K562 (cell line): ENCODE measurements at regions not wholly inside any gene's neighbourhood (a gene's known extent, or its start where the extent isn't known, plus 50 kb on each side); places are given as distances from the start of the nearest gene placed in this dataset.

Experiments used
- ATAC-seq: fragments of 200-7000 bp; cut with Tn5 transposase; 3 replicates; pipeline ENCODE4 v1.9.1; 2020; ENCODE audit warnings: moderate library complexity
- BruUV-seq: library from RNA; stranded (reverse); fragments of 400-500 nt; replicated peaks from 2 replicates; lab custom pipeline; 2021; lab: Mats Ljungman, UMichigan
- CTCF ChIA-PET: fragments of 300-600 bp; formaldehyde crosslinking; extraction: SDS; loops from one replicate; lab custom pipeline; 2021; ENCODE audit warnings: low intra/inter-chr PET ratio; lab: Yijun Ruan, JAX
- POLR2A ChIA-PET: fragments of 300-600, 350-650 bp; sonication (Branson Sonifier 250); formaldehyde crosslinking; extraction: SDS; loops from one replicate; lab custom pipeline; 2021; ENCODE audit warnings: antibody characterized with exemption, inconsistent platforms; lab: Yijun Ruan, JAX
- DNase-seq, 4 experiments: peaks; one replicate each; pipeline versions ENCODE4 v3.0.0 to v3.0.0-alpha.2; 2011 to 2018; ENCODE audit warnings: low spot score in 3 of 4, mixed read lengths in 3 of 4; ENCODE audit errors: extremely low read depth in 1 of 4
- FAIRE-seq: peaks from 2 replicates; lab custom pipeline; 2011; peaks lifted over from hg19 to GRCh38; lab: Jason Lieb, UNC
- H2AFZ ChIP-seq: 2 replicates; pipeline ENCODE4 v1.6.0; 2011; ENCODE audit warnings: low read depth, low read length, control low read depth, inconsistent platforms
- H3K27ac ChIP-seq: fragments of 200-600 bp; 3 replicates; pipeline ENCODE4 v1.8.0; 2011; ENCODE audit warnings: low read depth, mild to moderate bottlenecking, control low read depth, inconsistent platforms, low read length, moderate library complexity, mixed read lengths; ENCODE audit errors: extremely low read depth
- H3K27me3 ChIP-seq, 2 experiments: fragments of 300-600 bp in 1 of 2; 2 replicates in 1 of 2; 3 replicates in 1 of 2; pipeline versions ENCODE4 v1.6.0 to v1.8.0; 2011; ENCODE audit warnings: inconsistent platforms in 2 of 2, low read length in 2 of 2, mild to moderate bottlenecking in 1 of 2, mixed read lengths in 1 of 2, moderate library complexity in 1 of 2; ENCODE audit not compliant: control insufficient read depth in 2 of 2, insufficient read depth in 2 of 2
- H3K36me3 ChIP-seq: fragments of 300-600 bp; 3 replicates; pipeline ENCODE4 v1.8.0; 2011; ENCODE audit warnings: mild to moderate bottlenecking, low read length, inconsistent platforms; ENCODE audit not compliant: control insufficient read depth, insufficient read depth
- H3K4me1 ChIP-seq, 2 experiments: fragments of 200-600 bp in 1 of 2; replicated peaks in 1 of 2; 2 replicates in 1 of 2; 3 replicates in 1 of 2; pipeline versions ENCODE4 v1.5.1 to v1.8.0; 2011; ENCODE audit warnings: inconsistent platforms in 2 of 2, low read length in 2 of 2, mild to moderate bottlenecking in 1 of 2, mixed read lengths in 1 of 2, moderate library complexity in 1 of 2; ENCODE audit not compliant: control insufficient read depth in 2 of 2, insufficient read depth in 2 of 2
- H3K4me2 ChIP-seq: 2 replicates; pipeline ENCODE4 v1.6.1; 2011; ENCODE audit warnings: low read length, control low read depth, inconsistent platforms, mixed read lengths; ENCODE audit not compliant: insufficient read depth
- H3K4me3 ChIP-seq: fragments of 200-600 bp; sonication (generic), shearing (Covaris generic); 2 replicates; pipeline ENCODE4 v1.5.1; 2016; ENCODE audit warnings: control low read depth, inconsistent platforms
- H3K79me2 ChIP-seq: fragments of 200-600 bp; 3 replicates; pipeline ENCODE4 v1.8.0; 2011; ENCODE audit warnings: low read length, inconsistent platforms; ENCODE audit not compliant: control insufficient read depth, insufficient read depth
- H3K9ac ChIP-seq, 2 experiments: 2 replicates each; pipeline versions ENCODE4 v1.6.0 to v1.6.1; 2011; ENCODE audit warnings: low read depth in 2 of 2, low read length in 2 of 2, control low read depth in 1 of 2, inconsistent platforms in 1 of 2, mild to moderate bottlenecking in 1 of 2, mixed read lengths in 1 of 2; ENCODE audit not compliant: insufficient read depth in 1 of 2
- H3K9me1 ChIP-seq: one replicate; pipeline ENCODE4 v1.6.0; 2011; ENCODE audit warnings: inconsistent platforms, mild to moderate bottlenecking, low read length, moderate library complexity; ENCODE audit not compliant: control insufficient read depth, insufficient read depth
- H3K9me3 ChIP-seq: replicated peaks from 2 replicates; pipeline ENCODE4 v1.5.1; 2011; ENCODE audit warnings: low read depth, low read length, inconsistent platforms; ENCODE audit not compliant: control insufficient read depth, insufficient read depth
- H4K20me1 ChIP-seq: replicated peaks from 2 replicates; pipeline ENCODE4 v1.6.1; 2011; ENCODE audit warnings: low read length, inconsistent platforms, mixed read lengths; ENCODE audit not compliant: control insufficient read depth, insufficient read depth
- CBFB ChIP-seq: sonication (generic); formaldehyde crosslinking; IDR thresholded peaks from 2 replicates; pipeline ENCODE4 v1.4.0; 2020; ENCODE audit warnings: mild to moderate bottlenecking, missing genetic modification reagents
- CTCFL ChIP-seq: IDR thresholded peaks from 2 replicates; pipeline ENCODE4 v1.6.1; 2011; ENCODE audit warnings: borderline replicate concordance, low read depth, mild to moderate bottlenecking, moderate library complexity, low read length; ENCODE audit not compliant: insufficient read depth, poor library complexity, severe bottlenecking
- E2F8 ChIP-seq: fragments of 450-650 bp; IDR thresholded peaks from 2 replicates; pipeline ENCODE4 v1.7.1; 2018; ENCODE audit warnings: mild to moderate bottlenecking, low read depth; ENCODE audit not compliant: partially characterized antibody
- EP300 ChIP-seq: IDR thresholded peaks from 2 replicates; pipeline ENCODE4 v1.6.1; 2012; ENCODE audit warnings: low read length, improper control_type of control experiment
- FOXK1 ChIP-seq: sonication (generic); formaldehyde crosslinking; IDR thresholded peaks from 2 replicates; pipeline ENCODE4 v1.8.0; 2022; ENCODE audit warnings: missing genetic modification reagents, mild to moderate bottlenecking, borderline replicate concordance
- KLF16 ChIP-seq: IDR thresholded peaks from 2 replicates; pipeline ENCODE4 v1.6.1; 2016; ENCODE audit warnings: antibody characterized with exemption
- LARP7 ChIP-seq: fragments of 450-650 bp; IDR thresholded peaks from 2 replicates; pipeline ENCODE4 v1.6.1; 2016
- MTF1 ChIP-seq: fragments of 250-450 bp; sonication (Bioruptor Pico); IDR thresholded peaks from 2 replicates; pipeline ENCODE4 v1.9.0; 2021; ENCODE audit warnings: moderate library complexity, mild to moderate bottlenecking, inconsistent platforms, borderline replicate concordance
- NR0B1 ChIP-seq: fragments of 450-650 bp; IDR thresholded peaks from one replicate; pipeline ENCODE4 v1.6.1; 2018; ENCODE audit warnings: mild to moderate bottlenecking, moderate library complexity; ENCODE audit not compliant: partially characterized antibody
- SAFB ChIP-seq: fragments of 200-400 bp; formaldehyde crosslinking; IDR thresholded peaks from 2 replicates; pipeline ENCODE4 v1.6.1; 2017; ENCODE audit warnings: low read depth, low read length, borderline replicate concordance
- THRAP3 ChIP-seq: fragments of 450-650 bp; IDR thresholded peaks from 2 replicates; pipeline ENCODE4 v1.6.1; 2016; ENCODE audit warnings: mild to moderate bottlenecking, inconsistent platforms, borderline replicate concordance
- ZNF146 ChIP-seq: IDR thresholded peaks from one replicate; pipeline ENCODE4 v1.6.1; 2018; ENCODE audit warnings: missing compliant biosample characterization; ENCODE audit not compliant: unreplicated experiment
- ZNF253 ChIP-seq: fragments of 250-450 bp; sonication (Bioruptor Pico); conservative IDR thresholded peaks from 2 replicates; pipeline ENCODE4 v1.6.1; 2021; ENCODE audit warnings: mild to moderate bottlenecking
- ZNF511 ChIP-seq: sonication (generic); formaldehyde crosslinking; IDR thresholded peaks from 2 replicates; pipeline ENCODE4 v1.8.0; 2022; ENCODE audit warnings: mild to moderate bottlenecking, missing genetic modification reagents
- WGBS: fragments of 100-300 bp; shearing (Covaris generic); methylation state at CpG from one replicate; pipeline ENCODE4 v1.1.6; 2016; ENCODE audit warnings: low coverage, mixed read lengths; ENCODE audit not compliant: insufficient coverage; ENCODE audit errors: missing lambda C conversion rate; 5-methylcytosine and 5-hydroxymethylcytosine counted together
- in situ Hi-C: fragments of 300-500 bp; cut with MboI; formaldehyde crosslinking; loops from 4 replicates; pipeline ENCODE4 v1.15.0; 2018; ENCODE audit warnings: inconsistent platforms, mixed read lengths
- intact Hi-C: fragments of 100-400 bp; cut with micrococcal nuclease; formaldehyde crosslinking; loops from 2 replicates; pipeline ENCODE4 v1.14.2; 2022

- DNase-seq = peak in 2 of 4 experiments; percentile 43 to 54
- 51% methylated on average over 5 of the region's 5 CpGs for WGBS
- H3K4me3 ChIP-seq = no peak overlapping the region
- H3K9me1 ChIP-seq = no peaks in the 10 kb centered on the region
- H3K27ac ChIP-seq = peak overlapping the region; percentile 35; the same call in 2 of the 3 replicates
- no peaks in the 10 kb centered on the region for H3K36me3 ChIP-seq
- POLR2A ChIA-PET = interaction anchor here (1.1 to 1.7 kb wide), 3 partner anchors 10 to 107 kb away, joined by 5 to 6 read pairs (median 6); no protein-coding TSS in a partner anchor
- no TSS peak for BruUV-seq
- H3K9me3 ChIP-seq = no peaks in the 10 kb centered on the region
- in situ Hi-C loops (no loop called here), intact Hi-C loops (no loop called here)
- peak overlapping the region; percentile 54 for H2AFZ ChIP-seq
- FAIRE-seq = no peak
- H4K20me1 ChIP-seq = no peaks in the 10 kb centered on the region
- peak; percentile 75 for ATAC-seq
- H3K4me2 ChIP-seq = peak overlapping the region; percentile 28; the same call in 1 of the 2 replicates
- no peaks in the 10 kb centered on the region for H3K27me3 ChIP-seq
- CTCF ChIA-PET = interaction anchor here (0.6 kb wide), 1 partner anchor 199 kb away, joined by 3 read pairs; no protein-coding TSS in a partner anchor
- no peak overlapping the region for H3K9ac ChIP-seq
- peaks cover 3 to 30% of the 10 kb centered on the region in 2 experiments; a peak in 4 of 5 replicates for H3K4me1 ChIP-seq
- H3K79me2 ChIP-seq = no peaks in the 10 kb centered on the region
- TF ChIP-seq ZNF511 (CRISPR knock-in tag) = no peak
- TF ChIP-seq E2F8 = no peak
- TF ChIP-seq EP300 = 0 out of 2 replicates have a peak, but pooled peaks have one; percentile 5
- TF ChIP-seq FOXK1 (CRISPR knock-in tag) = no peak
- TF ChIP-seq NR0B1 = no peak
- TF ChIP-seq CBFB (CRISPR knock-in tag) = no peak
- TF ChIP-seq CTCFL = no peak
- no peak for TF ChIP-seq ZNF146
- no peak for TF ChIP-seq THRAP3
- TF ChIP-seq SAFB = no peak
- TF ChIP-seq MTF1 = no peak
- TF ChIP-seq KLF16 = no peak
- no peak for TF ChIP-seq ZNF253 (CRISPR knock-in tag)
- TF ChIP-seq LARP7 = no peak
Measured at GRCh38 chr7:106552645-106553445, 108.1 kb downstream of the CCDC71L start.
